ENCODE measurements at regions not wholly inside any gene's neighbourhood (a gene's known extent, or its start where the extent isn't known, plus 50 kb on each side); places are given as distances from the start of the nearest gene placed in this dataset.

GRCh38 chr19:33957804-33958203 is 161.1 kb downstream of the KCTD15 start:
- no peak for TF ChIP-seq CTCF (IDR thresholded peaks at IDR 0.05; ENCODE audit: low read depth, low read length)

GRCh38 chr19:33960566-33960965 is 163.9 kb downstream of the KCTD15 start:
- no peak overlapping the region for H3K4me3 ChIP-seq (ENCODE audit: low read depth, low read length)
- TF ChIP-seq CTCF (IDR thresholded peaks at IDR 0.05; ENCODE audit: low read depth, low read length): no peak

More at GRCh38 chr19:33957804-33958203, 161.1 kb downstream of the KCTD15 start:
- no peak overlapping the region for H3K4me3 ChIP-seq (ENCODE audit: low read depth, low read length)

- TF ChIP-seq CTCF (IDR thresholded peaks at IDR 0.05; ENCODE audit: low read depth, low read length): no peak
- no peak overlapping the region for H3K4me3 ChIP-seq (ENCODE audit: low read depth, low read length)
These were observed 165.5 kb downstream of the KCTD15 start for GRCh38 chr19:33962161-33962560.

- no peak overlapping the region for H3K4me3 ChIP-seq (ENCODE audit: low read depth, low read length)
- no peak for TF ChIP-seq CTCF (IDR thresholded peaks at IDR 0.05; ENCODE audit: low read depth, low read length)
These were observed 166.8 kb downstream of the KCTD15 start for GRCh38 chr19:33963514-33963913.

GRCh38 chr19:33971073-33971472 is 174.4 kb downstream of the KCTD15 start:
- no peak overlapping the region for H3K4me3 ChIP-seq (ENCODE audit: low read depth, low read length)
- TF ChIP-seq CTCF (IDR thresholded peaks at IDR 0.05; ENCODE audit: low read depth, low read length): no peak

GRCh38 chr19:33977756-33978685 is 181.4 kb downstream of the KCTD15 start:
- H3K4me3 ChIP-seq (ENCODE audit: low read depth, low read length): no peak overlapping the region
- no peak for TF ChIP-seq CTCF (IDR thresholded peaks at IDR 0.05; ENCODE audit: low read depth, low read length)

GRCh38 chr19:33982706-33983105 is 186.0 kb downstream of the KCTD15 start:
- H3K4me3 ChIP-seq (ENCODE audit: low read depth, low read length): no peak overlapping the region
- TF ChIP-seq CTCF (IDR thresholded peaks at IDR 0.05; ENCODE audit: low read depth, low read length): no peak

All from WI38 (cell line).